ENCODE measurements at regions not wholly inside any gene's neighbourhood (a gene's known extent, or its start where the extent isn't known, plus 50 kb on each side); places are given as distances from the start of the nearest gene placed in this dataset.

- intact Hi-C loops (cut with micrococcal nuclease) (no loop called here), dilution Hi-C loops (cut with MboI; ENCODE audit: extremely low pct_ligation_motif_present, low sequenced_read_pairs) (loop anchor here (25.0 kb wide), 1 partner anchor 284 kb away; no protein-coding TSS in a partner anchor)
- H3K9me1 ChIP-seq (replicated peaks; ENCODE audit: control insufficient read depth, extremely low read depth, insufficient read depth, low read length) = no peaks in the 10 kb centered on the region
- H3K4me2 ChIP-seq (ENCODE audit: insufficient read depth, low read length) = no peak overlapping the region
- TF ChIP-seq GATA2 (IDR thresholded peaks at IDR 0.05; ENCODE audit: insufficient read depth, insufficient read length, low read depth, low read length) = no peak
- TF ChIP-seq MYC (IDR thresholded peaks at IDR 0.05; ENCODE audit: low read depth, low read length) = no peak
- no peak for TF ChIP-seq POLR2A (IDR thresholded peaks at IDR 0.05; ENCODE audit: low read depth, low read length)
- no peak for TF ChIP-seq CTCF (IDR thresholded peaks at IDR 0.05; ENCODE audit: extremely low read depth in 1 of 2, insufficient read depth in 1 of 2, low read depth in 1 of 2, low read length in 2 of 2)
- no peak for TF ChIP-seq FOS (IDR thresholded peaks at IDR 0.05; ENCODE audit: borderline replicate concordance, insufficient read depth, low read length)
- no peak for TF ChIP-seq MAX (IDR thresholded peaks at IDR 0.05; ENCODE audit: insufficient read depth, insufficient read length)
- TF ChIP-seq POLR2AphosphoS5 (IDR thresholded peaks at IDR 0.05; ENCODE audit: insufficient read depth, low read depth, low read length) = no peak
- TF ChIP-seq JUN (IDR thresholded peaks at IDR 0.05; ENCODE audit: borderline replicate concordance, insufficient read depth, insufficient read length, low read depth) = no peak
- no peak for TF ChIP-seq EZH2 (IDR thresholded peaks at IDR 0.05; ENCODE audit: borderline replicate concordance, low read depth, low read length, severe bottlenecking)
- BruUV-seq (replicated peaks) = no TSS peak
- no peaks in the 10 kb centered on the region for H3K9me3 ChIP-seq (replicated peaks; ENCODE audit: control insufficient read depth, insufficient read depth, low read length)
- no peaks in the 10 kb centered on the region for H4K20me1 ChIP-seq (replicated peaks; ENCODE audit: control insufficient read depth, extremely low read depth, insufficient read depth, low read length)
- H3K79me2 ChIP-seq (ENCODE audit: control insufficient read depth, insufficient read depth, low read length) = no peaks in the 10 kb centered on the region
- no peak overlapping the region for H3K9ac ChIP-seq (replicated peaks; ENCODE audit: extremely low read depth, insufficient read depth, low read length)
- H3K27ac ChIP-seq (ENCODE audit: insufficient read depth, low read depth, low read length) = no peak overlapping the region
- H3K27me3 ChIP-seq (ENCODE audit: control insufficient read depth in 2 of 2, insufficient read depth in 2 of 2, low read length in 2 of 2) = no peaks in the 10 kb centered on the region
- POLR2A ChIA-PET = no interaction called here
- no peak overlapping the region for H2AFZ ChIP-seq (ENCODE audit: low read depth, low read length)
- H3K36me3 ChIP-seq (ENCODE audit: control insufficient read depth in 2 of 2, extremely low read depth in 1 of 2, insufficient read depth in 2 of 2, low read length in 2 of 2) = no peaks in the 10 kb centered on the region
- DNase-seq (ENCODE audit: low read depth, low spot score) (no peak), FAIRE-seq (no peak)
- CTCF ChIA-PET = interaction anchor here (1.0 to 1.1 kb wide), 2 partner anchors 9 to 282 kb away, joined by 3 read pairs; no protein-coding TSS in a partner anchor
- H3K4me3 ChIP-seq (replicated peaks in 1 of 3; ENCODE audit: insufficient read depth in 1 of 3, low read depth in 1 of 3, low read length in 3 of 3) = no peak overlapping the region
- no peaks in the 10 kb centered on the region for H3K4me1 ChIP-seq (ENCODE audit: control insufficient read depth, extremely low read depth, insufficient read depth, low read length)
Measured at GRCh38 chr4:20403290-20403689, 151.6 kb downstream of the SLIT2 start.

Data from endothelial cell of umbilical vein (primary cell).